ENCODE measurements at regions not wholly inside any gene's neighbourhood (a gene's known extent, or its start where the extent isn't known, plus 50 kb on each side); places are given as distances from the start of the nearest gene placed in this dataset.

GRCh38 chr9:28921857-28922500 is 1348.7 kb upstream of the C9orf72 start:
- no peak for DNase-seq (ENCODE audit: low read depth in 3 of 3)

DNA sequence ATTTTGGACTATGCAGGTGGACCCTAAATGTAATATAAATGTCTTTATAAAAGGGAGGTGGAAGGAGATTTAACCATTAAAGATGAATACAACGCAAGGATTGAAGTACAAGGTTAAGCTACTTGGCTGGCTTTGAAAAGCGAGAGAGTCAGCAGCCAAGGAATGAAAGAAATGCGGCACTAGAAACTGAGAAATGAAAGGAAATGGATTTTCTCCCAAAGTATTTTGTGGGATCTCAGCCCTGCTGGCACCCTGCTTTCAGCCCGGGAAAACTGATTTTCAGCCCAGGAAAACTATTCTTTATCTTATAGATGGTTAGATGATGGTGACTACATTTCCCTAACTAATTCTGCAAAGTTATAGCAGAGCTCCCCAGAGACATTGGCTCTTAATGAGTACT is 1349.6 kb upstream of the C9orf72 start:
- no peak for DNase-seq (ENCODE audit: low read depth in 3 of 3)

GRCh38 chr9:28923351-28923750 is 1350.1 kb upstream of the C9orf72 start:
- DNase-seq (ENCODE audit: low read depth in 3 of 3): no peak

DNA sequence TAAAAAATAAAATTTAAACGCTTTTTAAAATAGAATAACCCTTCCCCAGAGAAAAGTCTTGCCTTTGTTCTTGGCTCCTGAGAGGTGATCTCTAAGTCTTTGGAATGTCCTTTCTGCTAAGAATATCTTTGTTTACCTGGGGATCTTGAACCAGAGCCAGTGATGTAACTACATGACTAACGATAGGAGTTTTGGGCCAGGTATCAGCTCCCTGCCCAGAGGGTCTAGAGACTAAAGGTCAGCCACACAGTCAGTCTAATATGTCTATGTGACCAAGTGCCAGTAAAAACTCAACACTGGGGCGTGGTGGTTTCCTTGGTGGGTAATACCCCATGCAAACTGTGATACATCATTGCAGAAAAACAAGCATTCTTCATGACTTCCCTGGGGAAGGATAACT is 1351.9 kb upstream of the C9orf72 start:
- no peak for DNase-seq (ENCODE audit: low read depth in 3 of 3)

- no peak for DNase-seq (ENCODE audit: low read depth in 3 of 3)
Observed at GRCh38 chr9:28926306-28926705, 1353.0 kb upstream of the C9orf72 start.

DNA sequence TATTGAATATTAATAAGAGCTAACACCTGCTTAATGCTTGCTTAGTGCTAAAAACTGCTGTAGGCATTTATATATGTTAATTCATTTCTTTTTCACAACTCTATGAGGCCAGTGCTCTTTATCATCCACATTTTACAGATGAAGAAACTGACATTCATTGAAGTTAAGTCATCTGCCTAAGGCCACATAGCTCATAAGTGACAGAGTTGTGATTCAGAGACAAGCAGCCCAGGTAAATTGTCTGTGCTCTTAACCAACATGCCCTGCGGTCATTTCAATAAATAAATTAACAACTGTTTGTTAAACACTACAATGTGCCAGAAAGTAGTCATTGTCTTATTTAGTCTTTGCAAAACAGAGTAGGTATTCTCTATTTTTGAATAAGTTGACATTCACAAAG is 1354.4 kb upstream of the C9orf72 start:
- no peak for DNase-seq (ENCODE audit: low read depth in 3 of 3)

- no peak for DNase-seq (ENCODE audit: low read depth in 3 of 3)
Observed at GRCh38 chr9:28929433-28929832, 1356.2 kb upstream of the C9orf72 start.

GRCh38 chr9:28930766-28931165 is 1357.5 kb upstream of the C9orf72 start:
- no peak for DNase-seq (ENCODE audit: low read depth in 3 of 3)

DNA sequence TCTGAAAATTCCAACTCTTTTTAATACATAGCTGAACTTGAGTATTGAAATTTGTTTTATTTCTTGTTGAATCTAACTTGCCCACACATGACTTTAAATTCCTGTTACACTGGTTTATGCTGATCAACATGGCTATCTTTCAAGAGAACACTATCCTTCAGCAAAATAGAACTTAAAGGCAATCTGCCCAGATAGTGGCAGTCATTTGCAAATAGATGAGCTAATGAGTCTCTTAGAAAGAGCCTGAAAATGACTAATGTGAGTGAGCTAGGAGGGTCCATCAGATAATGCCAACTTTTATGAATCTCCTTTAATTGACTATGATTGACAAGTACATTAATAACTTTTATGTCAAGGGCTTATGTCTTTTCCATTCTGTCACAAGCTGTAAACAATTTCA is 1360.8 kb upstream of the C9orf72 start:
- no peak for DNase-seq (ENCODE audit: low read depth in 3 of 3)

- no peak for DNase-seq (ENCODE audit: low read depth in 3 of 3)
Observed at GRCh38 chr9:28938981-28939380, 1365.7 kb upstream of the C9orf72 start.

DNA sequence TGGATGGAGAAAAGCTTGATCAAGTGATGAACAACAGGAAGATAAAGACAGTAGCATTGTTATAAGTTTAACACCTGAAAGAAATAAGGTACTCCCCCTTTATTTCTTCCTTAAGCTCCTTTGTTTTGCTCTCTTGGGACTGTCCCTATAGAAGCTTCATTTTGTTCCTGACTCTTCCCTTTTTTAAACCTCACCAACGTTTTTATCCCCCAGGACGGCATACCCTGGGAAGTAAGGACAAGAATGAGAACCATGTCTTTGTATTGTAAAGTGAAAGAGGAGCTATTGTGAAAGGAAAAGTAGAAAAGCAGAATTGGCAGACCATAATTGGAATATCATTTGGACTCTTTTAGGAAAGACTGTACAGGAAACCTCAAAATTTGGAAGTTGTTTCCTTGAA is 1368.6 kb upstream of the C9orf72 start:
- DNase-seq (ENCODE audit: low read depth in 3 of 3): no peak

GRCh38 chr9:28942941-28943340 is 1369.7 kb upstream of the C9orf72 start:
- DNase-seq (ENCODE audit: low read depth in 3 of 3): no peak

DNA sequence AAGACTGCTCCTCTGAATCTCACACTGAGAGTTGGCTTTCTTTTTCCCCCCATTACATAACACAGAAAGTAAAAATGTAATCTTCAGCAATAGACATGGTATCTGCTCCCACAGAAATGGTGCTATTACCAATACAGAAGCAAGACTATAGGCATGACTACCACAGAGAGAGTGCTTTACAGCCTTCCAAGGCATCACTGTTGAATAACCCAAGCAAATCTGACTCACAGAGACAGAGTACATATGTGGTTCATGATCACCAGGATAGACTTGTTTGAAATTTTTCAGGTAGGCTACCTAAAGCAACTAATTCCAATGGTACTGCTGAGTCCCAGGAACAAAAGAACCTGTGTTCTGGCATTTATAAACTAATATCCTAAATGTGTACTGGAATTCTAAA is 1373.4 kb upstream of the C9orf72 start:
- DNase-seq (ENCODE audit: low read depth in 3 of 3): no peak

GRCh38 chr9:28951945-28952344 is 1378.7 kb upstream of the C9orf72 start:
- DNase-seq (ENCODE audit: low read depth in 3 of 3): no peak

GRCh38 chr9:28956116-28956880 is 1383.0 kb upstream of the C9orf72 start:
- no peak for DNase-seq (ENCODE audit: low read depth in 3 of 3)

DNA sequence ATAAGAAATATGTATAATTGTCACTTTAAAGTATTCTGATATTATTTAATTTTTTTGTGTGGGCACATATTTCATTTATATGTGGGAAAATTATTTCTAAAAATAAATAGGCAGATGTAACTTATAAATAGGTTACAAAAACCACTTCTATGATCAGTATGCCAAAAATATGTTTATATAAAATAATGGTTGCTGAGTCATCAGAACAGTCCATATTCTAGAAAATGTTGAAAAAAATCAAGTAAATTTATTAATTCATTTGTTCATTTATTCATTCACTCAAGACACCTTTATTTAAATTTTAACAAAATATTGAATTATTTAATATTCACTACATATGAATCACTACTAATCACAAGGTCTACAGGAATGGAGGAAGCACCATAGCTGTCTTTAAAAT is 1387.3 kb upstream of the C9orf72 start:
- no peak for DNase-seq (ENCODE audit: low read depth in 3 of 3)

DNA sequence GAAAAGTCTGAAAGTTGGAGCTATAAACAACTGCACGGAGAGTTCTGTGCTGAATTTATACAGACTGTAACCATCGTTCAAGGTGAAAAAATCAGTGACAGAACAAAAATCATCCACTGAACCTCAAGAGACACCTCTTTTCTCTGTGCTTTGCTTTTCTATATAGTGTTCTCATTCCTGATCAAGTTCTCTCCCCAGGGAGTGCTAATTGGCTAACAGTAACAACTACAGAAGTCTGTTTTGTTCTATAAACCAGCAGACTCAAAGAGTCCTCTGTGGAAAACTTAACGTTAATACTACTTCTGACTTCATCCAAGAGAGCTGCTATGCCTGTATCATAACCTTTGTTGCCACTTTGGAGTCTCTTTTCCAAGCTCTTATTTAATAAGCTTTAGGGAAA is 1388.3 kb upstream of the C9orf72 start:
- DNase-seq (ENCODE audit: low read depth in 3 of 3): no peak

GRCh38 chr9:28967226-28967625 is 1393.9 kb upstream of the C9orf72 start:
- no peak for DNase-seq (ENCODE audit: low read depth in 3 of 3)

DNA sequence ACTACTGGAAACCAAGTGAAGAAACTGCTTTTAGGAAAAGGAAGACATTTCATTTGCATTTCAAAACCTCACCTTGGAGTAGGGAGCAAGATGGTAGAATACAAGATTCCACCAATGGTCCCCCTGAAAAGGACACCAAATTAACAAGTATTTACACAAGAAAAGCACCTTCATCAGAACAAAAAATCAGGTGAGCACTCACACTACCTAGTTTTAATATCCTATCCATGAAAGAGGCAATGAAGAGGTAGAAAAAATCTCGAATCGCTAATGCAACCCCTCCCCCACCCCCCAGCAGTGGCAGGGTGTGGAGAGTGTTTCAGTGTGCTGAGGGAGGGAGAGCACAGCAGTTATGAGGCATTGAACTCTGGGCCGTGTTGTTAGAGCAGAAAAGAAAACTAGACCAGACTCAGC is 1397.0 kb upstream of the C9orf72 start:
- DNase-seq (ENCODE audit: low read depth in 3 of 3): no peak

DNA sequence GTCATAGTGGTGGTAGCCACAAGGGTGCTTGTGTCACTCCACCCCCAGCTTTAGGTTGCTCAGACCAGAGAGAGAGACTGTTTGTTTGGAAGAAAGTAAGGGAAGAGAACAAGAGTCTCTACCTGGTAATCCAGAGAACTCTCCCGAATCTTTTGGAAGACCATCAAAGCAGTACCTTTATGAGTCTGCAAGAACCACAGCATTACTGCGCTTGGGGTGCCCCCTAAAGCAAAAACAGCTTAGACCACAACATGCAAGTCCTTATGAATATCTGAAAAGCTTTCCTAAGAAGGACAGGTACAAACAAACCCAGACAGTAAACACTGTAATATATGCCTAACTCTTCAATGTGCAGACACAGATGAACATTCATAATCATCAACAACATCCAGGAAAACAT is 1398.6 kb upstream of the C9orf72 start:
- no peak for DNase-seq (ENCODE audit: low read depth in 3 of 3)

- no peak for DNase-seq (ENCODE audit: low read depth in 3 of 3)
Observed at GRCh38 chr9:28976250-28976649, 1403.0 kb upstream of the C9orf72 start.

- no peak for DNase-seq (ENCODE audit: low read depth in 3 of 3)
Observed at GRCh38 chr9:28976684-28977083, 1403.4 kb upstream of the C9orf72 start.

- DNase-seq (ENCODE audit: low read depth in 3 of 3): no peak
Observed at GRCh38 chr9:28981129-28981528, 1407.8 kb upstream of the C9orf72 start.

- no peak for DNase-seq (ENCODE audit: low read depth in 3 of 3)
Observed at GRCh38 chr9:28981711-28982110, 1408.4 kb upstream of the C9orf72 start.

Data from stimulated activated CD4-positive, alpha-beta T cell treated with anti-CD3 and anti-CD28 coated beads, TNF-alpha, amount 100 ng/mL, for 24 hours (primary cell).